ENCODE measurements at regions not wholly inside any gene's neighbourhood (a gene's known extent, or its start where the extent isn't known, plus 50 kb on each side); places are given as distances from the start of the nearest gene placed in this dataset.
"Not testable (repeated sequence)": the region's sequence is repeated elsewhere in the genome, so short reads cannot be mapped to it uniquely, and the experiment has no call there.

GRCh38 chr3:64387688-64388087, 162.4 kb upstream of the PRICKLE2 start:
- DNase-seq, result no peak

- no peak for DNase-seq
Observed at GRCh38 chr3:64385277-64385676, 160.0 kb upstream of the PRICKLE2 start.

GRCh38 chr3:64384561-64384960, 159.3 kb upstream of the PRICKLE2 start:
- no peak for DNase-seq

GRCh38 chr3:64382153-64382552, 156.9 kb upstream of the PRICKLE2 start:
- no peak for DNase-seq

GRCh38 chr3:64381367-64381766, 156.1 kb upstream of the PRICKLE2 start:
- DNase-seq, result no peak

- no peak for DNase-seq
Observed at GRCh38 chr3:64380546-64380945, 155.3 kb upstream of the PRICKLE2 start.

GRCh38 chr3:64379221-64379620, 154.0 kb upstream of the PRICKLE2 start:
- no peak for DNase-seq

- no peak for DNase-seq
Observed at GRCh38 chr3:64377942-64378341, 152.7 kb upstream of the PRICKLE2 start.

GRCh38 chr3:64375737-64376136, 150.5 kb upstream of the PRICKLE2 start:
- DNase-seq, result no peak

GRCh38 chr3:64369390-64369789, 144.1 kb upstream of the PRICKLE2 start:
- no peak for DNase-seq

- no peak for DNase-seq
Observed at GRCh38 chr3:64368257-64369020, 143.2 kb upstream of the PRICKLE2 start.

- no peak for DNase-seq
Observed at GRCh38 chr3:64365877-64366276, 140.6 kb upstream of the PRICKLE2 start.

- DNase-seq, result no peak
Observed at GRCh38 chr3:64363842-64364241, 138.6 kb upstream of the PRICKLE2 start.

- DNase-seq, result no peak
Observed at GRCh38 chr3:64361962-64362735, 136.9 kb upstream of the PRICKLE2 start.

- not testable (repeated sequence) for DNase-seq
Observed at GRCh38 chr3:64361036-64361435, 135.8 kb upstream of the PRICKLE2 start.

GRCh38 chr3:64360280-64360679, 135.0 kb upstream of the PRICKLE2 start:
- DNase-seq, result no peak

- no peak for DNase-seq
Observed at GRCh38 chr3:64359735-64360134, 134.5 kb upstream of the PRICKLE2 start.

- DNase-seq, result no peak
Observed at GRCh38 chr3:64358853-64359252, 133.6 kb upstream of the PRICKLE2 start.

GRCh38 chr3:64358176-64358575, 132.9 kb upstream of the PRICKLE2 start:
- DNase-seq, result no peak

- DNase-seq, result no peak
Observed at GRCh38 chr3:64357481-64357880, 132.2 kb upstream of the PRICKLE2 start.

GRCh38 chr3:64355401-64355807, 130.1 kb upstream of the PRICKLE2 start:
- no peak for DNase-seq

- DNase-seq, result no peak
Observed at GRCh38 chr3:64354956-64355355, 129.7 kb upstream of the PRICKLE2 start.

GRCh38 chr3:64354221-64354620, 129.0 kb upstream of the PRICKLE2 start:
- no peak for DNase-seq

GRCh38 chr3:64353226-64353625, 128.0 kb upstream of the PRICKLE2 start:
- no peak for DNase-seq

Measured in midbrain (tissue), 1 donor.